Osteocyte (in vitro differentiated cells): ENCODE measurements at regions not wholly inside any gene's neighbourhood (a gene's known extent, or its start where the extent isn't known, plus 50 kb on each side); places are given as distances from the start of the nearest gene placed in this dataset.
"Not testable (repeated sequence)": the region's sequence is repeated elsewhere in the genome, so short reads cannot be mapped to it uniquely, and the experiment has no call there.

Experiments used
- DNase-seq: peaks from one replicate; pipeline ENCODE4 v3.0.0; 2021; ENCODE audit warnings: mixed read lengths; ENCODE audit not compliant: unreplicated experiment; ENCODE audit errors: extremely low spot score
- H3K27ac Mint-ChIP-seq: one replicate; pipeline ENCODE4 v1.8.0; 2021; ENCODE audit warnings: mild to moderate bottlenecking, mixed read lengths; ENCODE audit not compliant: unreplicated experiment
- H3K27me3 Mint-ChIP-seq: one replicate; pipeline ENCODE4 v1.8.0; 2021; ENCODE audit warnings: mixed read lengths; ENCODE audit not compliant: unreplicated experiment
- H3K36me3 Mint-ChIP-seq: one replicate; pipeline ENCODE4 v1.8.0; 2021; ENCODE audit warnings: mixed read lengths; ENCODE audit not compliant: unreplicated experiment
- H3K4me1 Mint-ChIP-seq: one replicate; pipeline ENCODE4 v1.8.0; 2021; ENCODE audit warnings: mixed read lengths; ENCODE audit not compliant: unreplicated experiment
- H3K4me3 Mint-ChIP-seq: one replicate; pipeline ENCODE4 v1.8.0; 2021; ENCODE audit warnings: mild to moderate bottlenecking, moderate library complexity, mixed read lengths; ENCODE audit not compliant: unreplicated experiment
- H3K9me3 Mint-ChIP-seq: one replicate; pipeline ENCODE4 v1.8.0; 2021; ENCODE audit warnings: mixed read lengths; ENCODE audit not compliant: unreplicated experiment
- CTCF ChIP-seq: fragments of 200-600 bp; sonication (generic); IDR thresholded peaks from 2 replicates; pipeline ENCODE4 v1.5.0; 2021; ENCODE audit warnings: antibody characterized with exemption, mild to moderate bottlenecking, moderate library complexity

GRCh38 chr4:154985673-154986072 is 204.6 kb downstream of the RBM46 start:
- Mint-ChIP-seq H3K27ac (no peak overlapping the region), H3K4me1 (no peaks in the 10 kb centered on the region), H3K9me3 (no peaks in the 10 kb centered on the region), H3K36me3 (no peaks in the 10 kb centered on the region), H3K4me3 (no peak overlapping the region), H3K27me3 (peaks cover 20% of the 10 kb centered on the region)
- TF ChIP-seq CTCF = no peak
- DNase-seq = no peak

- no peak overlapping the region for H3K4me3 Mint-ChIP-seq
- peaks cover 10% of the 10 kb centered on the region for H3K27me3 Mint-ChIP-seq
- H3K27ac Mint-ChIP-seq = no peak overlapping the region
- no peak for DNase-seq
- no peaks in the 10 kb centered on the region for H3K9me3 Mint-ChIP-seq
- H3K36me3 Mint-ChIP-seq = no peaks in the 10 kb centered on the region
- H3K4me1 Mint-ChIP-seq = no peaks in the 10 kb centered on the region
- no peak for TF ChIP-seq CTCF
These were observed 207.4 kb downstream of the RBM46 start for GRCh38 chr4:154988511-154988910.

- TF ChIP-seq CTCF = no peak
- DNase-seq = no peak
- Mint-ChIP-seq H3K4me3 (no peak overlapping the region), H3K36me3 (no peaks in the 10 kb centered on the region), H3K27me3 (peaks cover 10% of the 10 kb centered on the region), H3K27ac (no peak overlapping the region), H3K4me1 (no peaks in the 10 kb centered on the region), H3K9me3 (no peaks in the 10 kb centered on the region)
These were observed 208.4 kb downstream of the RBM46 start for GRCh38 chr4:154989511-154989910.

GRCh38 chr4:154997866-154998265 is 210.6 kb upstream of the NPY2R start:
- not testable (repeated sequence) for H3K9me3 Mint-ChIP-seq, H3K36me3 Mint-ChIP-seq, H3K4me1 Mint-ChIP-seq, H3K27me3 Mint-ChIP-seq, DNase-seq, H3K27ac Mint-ChIP-seq, H3K4me3 Mint-ChIP-seq

GRCh38 chr4:154998284-154998683 is 210.2 kb upstream of the NPY2R start:
- H3K4me3 Mint-ChIP-seq = no peak overlapping the region
- H3K9me3 Mint-ChIP-seq = peaks cover 5% of the 10 kb centered on the region
- no peak overlapping the region for H3K27ac Mint-ChIP-seq
- no peaks in the 10 kb centered on the region for H3K36me3 Mint-ChIP-seq
- H3K27me3 Mint-ChIP-seq = no peaks in the 10 kb centered on the region
- H3K4me1 Mint-ChIP-seq = no peaks in the 10 kb centered on the region
- DNase-seq = no peak
- TF ChIP-seq CTCF = no peak

GRCh38 chr4:154998773-154999172 is 209.7 kb upstream of the NPY2R start:
- no peak for TF ChIP-seq CTCF
- Mint-ChIP-seq H3K27ac (no peak overlapping the region), H3K9me3 (peaks cover 5% of the 10 kb centered on the region), H3K4me1 (no peaks in the 10 kb centered on the region), H3K36me3 (no peaks in the 10 kb centered on the region), H3K27me3 (no peaks in the 10 kb centered on the region), H3K4me3 (no peak overlapping the region)
- no peak for DNase-seq
